Hepatocyte (in vitro differentiated cells): ENCODE measurements at regions not wholly inside any gene's neighbourhood (a gene's known extent, or its start where the extent isn't known, plus 50 kb on each side); places are given as distances from the start of the nearest gene placed in this dataset.

Source experiments
- DNase-seq: peaks from one replicate; pipeline ENCODE4 v3.0.0-alpha.2; 2016; ENCODE audit warnings: low spot score
- H2AFZ ChIP-seq: fragments of 200-600 bp; sonication (generic); 2 replicates; pipeline ENCODE4 v1.6.0; 2016; ENCODE audit warnings: antibody characterized with exemption, mild to moderate bottlenecking
- H3K27ac ChIP-seq: fragments of 200-600 bp; sonication (generic); 2 replicates; pipeline ENCODE4 v1.5.1; 2016; ENCODE audit warnings: mild to moderate bottlenecking
- H3K27me3 ChIP-seq: fragments of 200-600 bp; sonication (generic); 2 replicates; pipeline ENCODE4 v1.6.1; 2016
- H3K36me3 ChIP-seq: fragments of 200-600 bp; sonication (generic); replicated peaks from 2 replicates; pipeline ENCODE4 v1.5.1; 2016; ENCODE audit warnings: low read depth; ENCODE audit not compliant: insufficient read depth
- H3K4me1 ChIP-seq: fragments of 200-600 bp; sonication (generic); 2 replicates; pipeline ENCODE4 v1.5.1; 2016; ENCODE audit warnings: mild to moderate bottlenecking, moderate library complexity; ENCODE audit not compliant: insufficient read depth
- H3K4me2 ChIP-seq: fragments of 200-600 bp; sonication (generic); 2 replicates; pipeline ENCODE4 v1.6.0; 2016
- H3K4me3 ChIP-seq: fragments of 200-600 bp; sonication (generic); 2 replicates; pipeline ENCODE4 v1.5.1; 2016; ENCODE audit warnings: mild to moderate bottlenecking
- H3K79me2 ChIP-seq: fragments of 200-600 bp; sonication (generic); 2 replicates; pipeline ENCODE4 v1.6.0; 2017; ENCODE audit warnings: mild to moderate bottlenecking
- H3K9me2 ChIP-seq: fragments of 200-600 bp; sonication (generic); replicated peaks from 2 replicates; pipeline ENCODE4 v1.6.0; 2017; ENCODE audit warnings: mild to moderate bottlenecking; ENCODE audit not compliant: insufficient read depth
- H3K9me3 ChIP-seq: fragments of 200-600 bp; sonication (generic); 2 replicates; pipeline ENCODE4 v1.5.1; 2016; ENCODE audit warnings: low read depth, mild to moderate bottlenecking
- H4K20me1 ChIP-seq: fragments of 200-600 bp; sonication (generic); 2 replicates; pipeline ENCODE4 v1.6.0; 2016; ENCODE audit warnings: mild to moderate bottlenecking; ENCODE audit not compliant: insufficient read depth, poor library complexity, severe bottlenecking
- EZH2 ChIP-seq: fragments of 200-600 bp; sonication (generic); IDR thresholded peaks from 2 replicates; pipeline ENCODE4 v1.6.1; 2016; ENCODE audit warnings: antibody characterized with exemption, mild to moderate bottlenecking, borderline replicate concordance
- EZH2phosphoT487 ChIP-seq: fragments of 200-600 bp; sonication (generic); IDR thresholded peaks from one replicate; pipeline ENCODE4 v1.6.1; 2018; ENCODE audit warnings: antibody characterized with exemption, mild to moderate bottlenecking, low read depth, moderate library complexity; ENCODE audit not compliant: unreplicated experiment, severe bottlenecking
- WGBS: methylation state at CpG from one replicate; pipeline ENCODE4 v1.1.6; 2016; ENCODE audit warnings: low lambda C conversion rate; ENCODE audit errors: missing lambda C conversion rate; 5-methylcytosine and 5-hydroxymethylcytosine counted together
- TF ChIP-seq, protein P1 (sequence below): fragments of 200-600 bp; sonication (generic); IDR thresholded peaks from 2 replicates; pipeline ENCODE4 v1.5.1; 2016; ENCODE audit warnings: antibody characterized with exemption, mild to moderate bottlenecking; ENCODE audit not compliant: poor library complexity

DNA sequence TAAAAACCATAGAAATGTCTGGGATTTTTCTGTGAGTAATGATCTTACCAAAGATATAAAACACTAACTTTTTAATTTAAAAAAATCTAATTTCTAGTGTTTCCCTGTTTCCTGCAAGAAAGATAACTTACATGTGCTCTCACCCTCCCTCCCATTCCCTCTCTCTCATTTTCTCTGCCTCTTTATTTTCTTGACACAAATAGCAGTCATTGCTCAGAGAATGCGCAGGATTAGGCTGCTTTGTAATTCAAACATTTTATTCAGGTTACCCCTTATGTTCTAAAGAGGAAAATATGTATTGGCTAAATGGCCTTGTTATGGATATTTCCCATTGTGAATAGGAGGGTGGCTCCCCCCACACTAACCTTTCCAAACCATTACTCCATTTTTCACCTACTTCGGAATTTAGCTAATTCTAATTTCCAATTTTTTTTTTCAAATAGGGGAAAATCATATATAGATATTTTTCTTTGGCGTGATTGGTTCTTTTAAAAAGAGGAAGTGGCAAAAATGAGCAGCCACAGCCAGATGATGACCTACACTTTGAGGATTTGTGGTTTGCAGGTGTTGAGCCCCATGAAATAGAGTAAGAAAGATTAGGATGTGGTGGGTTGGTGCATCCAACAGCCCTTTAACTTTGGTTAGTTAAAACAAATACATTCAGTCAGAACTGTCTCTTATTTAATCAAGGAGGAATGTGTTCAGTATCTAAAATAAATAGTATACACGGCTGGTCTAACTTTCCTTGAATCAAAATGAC lies 554.4 kb downstream of the IGSF11 start:
- WGBS, result 54% methylated on average over 4 of the region's 4 CpGs
- no peaks in the 10 kb centered on the region for H3K36me3 ChIP-seq
- no peaks in the 10 kb centered on the region for H4K20me1 ChIP-seq
- DNase-seq, result no peak
- H3K9me2 ChIP-seq, result no peaks in the 10 kb centered on the region
- no peak overlapping the region for H3K27ac ChIP-seq
- H3K79me2 ChIP-seq, result no peaks in the 10 kb centered on the region
- H3K4me2 ChIP-seq, result no peak overlapping the region
- H3K4me1 ChIP-seq, result peaks cover 7% of the 10 kb centered on the region
- no peaks in the 10 kb centered on the region for H3K27me3 ChIP-seq
- no peak overlapping the region for H3K4me3 ChIP-seq
- TF ChIP-seq EZH2, result no peak
- TF ChIP-seq EZH2phosphoT487, result no peak
- TF ChIP-seq, protein P1, sequence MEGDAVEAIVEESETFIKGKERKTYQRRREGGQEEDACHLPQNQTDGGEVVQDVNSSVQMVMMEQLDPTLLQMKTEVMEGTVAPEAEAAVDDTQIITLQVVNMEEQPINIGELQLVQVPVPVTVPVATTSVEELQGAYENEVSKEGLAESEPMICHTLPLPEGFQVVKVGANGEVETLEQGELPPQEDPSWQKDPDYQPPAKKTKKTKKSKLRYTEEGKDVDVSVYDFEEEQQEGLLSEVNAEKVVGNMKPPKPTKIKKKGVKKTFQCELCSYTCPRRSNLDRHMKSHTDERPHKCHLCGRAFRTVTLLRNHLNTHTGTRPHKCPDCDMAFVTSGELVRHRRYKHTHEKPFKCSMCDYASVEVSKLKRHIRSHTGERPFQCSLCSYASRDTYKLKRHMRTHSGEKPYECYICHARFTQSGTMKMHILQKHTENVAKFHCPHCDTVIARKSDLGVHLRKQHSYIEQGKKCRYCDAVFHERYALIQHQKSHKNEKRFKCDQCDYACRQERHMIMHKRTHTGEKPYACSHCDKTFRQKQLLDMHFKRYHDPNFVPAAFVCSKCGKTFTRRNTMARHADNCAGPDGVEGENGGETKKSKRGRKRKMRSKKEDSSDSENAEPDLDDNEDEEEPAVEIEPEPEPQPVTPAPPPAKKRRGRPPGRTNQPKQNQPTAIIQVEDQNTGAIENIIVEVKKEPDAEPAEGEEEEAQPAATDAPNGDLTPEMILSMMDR, result no peak
- no peaks in the 10 kb centered on the region for H3K9me3 ChIP-seq
- H2AFZ ChIP-seq, result no peak overlapping the region

DNA sequence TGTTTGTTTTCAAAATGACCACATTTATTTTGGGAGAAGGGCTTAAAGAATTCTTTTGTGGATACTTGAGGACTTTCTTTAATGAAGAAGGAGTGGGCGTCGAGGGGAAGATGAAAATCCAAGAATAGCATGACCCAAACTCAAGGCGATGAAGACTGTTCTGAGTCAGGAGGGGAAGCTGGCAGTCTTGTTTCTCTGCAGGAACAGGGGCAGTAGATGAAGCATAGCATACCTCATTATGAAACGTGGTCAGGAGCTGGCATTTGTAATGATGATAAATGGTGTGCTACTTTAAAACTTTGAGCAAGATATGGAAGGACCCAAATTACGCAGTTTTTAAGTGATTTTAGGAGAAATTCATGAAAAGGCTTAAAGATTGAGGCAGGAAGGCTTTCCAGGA lies 549.0 kb downstream of the IGSF11 start:
- TF ChIP-seq, protein P1, result no peak
- TF ChIP-seq EZH2 (no peak), EZH2phosphoT487 (no peak)
- Histone ChIP-seq H3K4me2 (no peak overlapping the region), H2AFZ (no peak overlapping the region), H3K9me2 (no peaks in the 10 kb centered on the region), H4K20me1 (no peaks in the 10 kb centered on the region), H3K9me3 (no peaks in the 10 kb centered on the region), H3K79me2 (no peaks in the 10 kb centered on the region), H3K36me3 (no peaks in the 10 kb centered on the region), H3K4me1 (no peaks in the 10 kb centered on the region), H3K27me3 (no peaks in the 10 kb centered on the region), H3K27ac (no peak overlapping the region), H3K4me3 (no peak overlapping the region)
- WGBS, result 82% methylated on average over 5 of the region's 5 CpGs
- no peak for DNase-seq

DNA sequence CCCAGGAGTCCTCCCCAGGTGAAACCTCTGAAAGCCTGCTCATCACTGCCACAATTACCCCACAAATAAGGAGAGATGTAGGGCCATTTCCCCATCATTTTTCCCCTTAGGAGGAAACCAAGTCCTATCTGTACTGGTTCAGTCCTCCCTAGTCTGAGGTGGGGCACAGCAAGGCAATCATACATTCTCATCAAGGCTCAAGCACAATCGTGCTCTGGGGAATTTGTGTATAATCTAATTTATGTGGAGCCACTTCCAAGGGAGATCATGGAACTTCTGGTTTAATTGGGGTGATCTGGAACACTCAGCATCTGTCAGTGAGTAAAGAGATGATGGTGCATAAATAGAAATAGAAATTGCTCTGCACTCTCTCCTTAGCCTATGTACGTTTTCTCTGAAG lies 546.9 kb downstream of the IGSF11 start:
- no peak for DNase-seq
- Histone ChIP-seq H4K20me1 (no peaks in the 10 kb centered on the region), H3K4me2 (no peak overlapping the region), H3K36me3 (no peaks in the 10 kb centered on the region), H3K79me2 (no peaks in the 10 kb centered on the region), H3K9me2 (no peaks in the 10 kb centered on the region), H3K27ac (no peak overlapping the region), H3K9me3 (no peaks in the 10 kb centered on the region), H3K4me1 (no peaks in the 10 kb centered on the region), H2AFZ (no peak overlapping the region), H3K4me3 (no peak overlapping the region), H3K27me3 (no peaks in the 10 kb centered on the region)
- 84% methylated on average over 2 of the region's 2 CpGs for WGBS
- TF ChIP-seq, protein P1, result no peak
- TF ChIP-seq EZH2 (no peak), EZH2phosphoT487 (no peak)
